WTC11 (cell line): ENCODE measurements at regions not wholly inside any gene's neighbourhood (a gene's known extent, or its start where the extent isn't known, plus 50 kb on each side); places are given as distances from the start of the nearest gene placed in this dataset.

Experiments used
- CTCF ChIP-seq: fragments of 200-600 bp; IDR thresholded peaks from 2 replicates; pipeline ENCODE4 v1.8.0; 2022; ENCODE audit warnings: antibody characterized with exemption
- E2F5 ChIP-seq: sonication (generic); formaldehyde crosslinking; IDR thresholded peaks from 2 replicates; pipeline ENCODE4 v1.8.1; 2022; ENCODE audit warnings: mild to moderate bottlenecking, moderate library complexity, missing genetic modification reagents
- SMAD4 ChIP-seq: sonication (generic); formaldehyde crosslinking; IDR thresholded peaks from 2 replicates; pipeline ENCODE4 v1.8.0; 2022; ENCODE audit warnings: mild to moderate bottlenecking, missing genetic modification reagents
- TCF7 ChIP-seq: sonication (generic); formaldehyde crosslinking; IDR thresholded peaks from 2 replicates; pipeline ENCODE4 v1.8.0; 2022; ENCODE audit warnings: mild to moderate bottlenecking, low read depth, missing genetic modification reagents, moderate library complexity
- ZNF317 ChIP-seq: sonication (generic); formaldehyde crosslinking; IDR thresholded peaks from 2 replicates; pipeline ENCODE4 v1.8.1; 2023; ENCODE audit warnings: low read depth, mild to moderate bottlenecking, moderate library complexity, missing genetic modification reagents, borderline replicate concordance

- TF ChIP-seq CTCF (no peak), ZNF317 (no peak), E2F5 (no peak), SMAD4 (CRISPR knock-in tag) (no peak), TCF7 (CRISPR knock-in tag) (no peak)
These were observed 574.1 kb downstream of the PTPRU start for GRCh38 chr1:29810121-29811120.
